ENCODE measurements at regions not wholly inside any gene's neighbourhood (a gene's known extent, or its start where the extent isn't known, plus 50 kb on each side); places are given as distances from the start of the nearest gene placed in this dataset.

- no peak for TF ChIP-seq EZH2 (IDR thresholded peaks at IDR 0.05; ENCODE audit: borderline replicate concordance, insufficient read depth, low read depth, low read length, poor library complexity, severe bottlenecking)
- TF ChIP-seq CTCF (IDR thresholded peaks at IDR 0.05): no peak
These were observed 207.0 kb upstream of the FOXA2 start for GRCh38 chr20:22791396-22791795.
